Occipital lobe (tissue), 1 donor: ENCODE measurements at regions not wholly inside any gene's neighbourhood (a gene's known extent, or its start where the extent isn't known, plus 50 kb on each side); places are given as distances from the start of the nearest gene placed in this dataset.

Experiments used
- DNase-seq: peaks from one replicate; lab custom pipeline; 2025; lab: John Stamatoyannopoulos, UW

DNA sequence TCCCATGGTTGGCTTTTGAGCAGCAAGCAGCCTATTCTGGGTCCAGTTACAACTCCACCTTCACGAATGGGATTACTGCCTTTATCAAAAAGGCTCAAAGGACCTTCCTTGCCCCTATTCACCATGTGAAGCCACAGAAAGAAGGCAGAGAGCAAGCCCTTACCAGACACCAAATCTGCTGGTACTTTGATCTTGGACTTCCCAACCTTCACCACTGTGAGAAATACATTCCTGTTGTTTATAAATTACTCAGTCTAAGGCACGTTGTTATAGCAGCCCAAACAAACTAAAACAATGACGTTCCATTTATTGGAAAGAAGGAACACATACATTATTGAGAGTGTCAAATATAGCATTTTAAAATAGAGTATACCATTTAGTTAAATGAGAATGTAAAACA lies 1557.9 kb downstream of the PLA2G4A start:
- DNase-seq, result no peak

DNA sequence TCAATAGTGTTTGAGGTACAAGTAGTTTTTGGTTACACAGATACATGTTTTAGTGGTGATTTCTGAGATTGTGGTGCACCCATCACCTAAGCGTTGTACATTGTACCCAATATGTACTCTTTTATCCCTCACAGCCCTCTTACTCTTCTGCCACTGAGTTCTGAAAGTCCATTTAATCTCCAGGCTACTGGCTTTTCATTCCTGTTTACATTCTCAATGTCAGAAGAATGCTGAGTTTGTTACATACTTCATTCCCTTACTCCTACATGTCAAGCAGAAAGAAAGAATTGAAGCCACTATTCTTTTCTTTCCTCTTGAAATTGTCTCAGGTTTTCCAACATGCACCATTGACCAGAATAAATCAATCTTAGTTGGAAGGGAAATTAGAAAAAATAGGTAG lies 1565.9 kb downstream of the PLA2G4A start:
- no peak for DNase-seq

DNA sequence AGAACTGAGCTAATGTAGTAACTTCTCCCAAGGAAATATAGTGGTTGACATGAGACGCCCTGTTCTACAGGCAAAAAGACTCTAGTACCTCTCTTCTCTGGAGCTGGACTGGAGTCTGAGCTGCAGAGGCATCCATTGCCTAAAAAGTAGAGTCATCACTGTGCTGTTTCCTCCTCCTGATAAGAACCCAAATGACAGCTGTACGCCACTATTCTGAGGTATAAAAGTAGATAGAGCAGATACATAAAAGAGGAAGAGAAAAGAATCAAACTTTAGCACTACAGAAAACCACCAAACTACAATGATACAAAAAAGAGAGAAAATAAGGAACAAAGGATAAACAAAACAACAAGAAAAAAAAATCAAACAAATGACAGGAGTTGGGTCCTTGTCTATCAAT lies 1568.8 kb downstream of the PLA2G4A start:
- DNase-seq, result no peak

DNA sequence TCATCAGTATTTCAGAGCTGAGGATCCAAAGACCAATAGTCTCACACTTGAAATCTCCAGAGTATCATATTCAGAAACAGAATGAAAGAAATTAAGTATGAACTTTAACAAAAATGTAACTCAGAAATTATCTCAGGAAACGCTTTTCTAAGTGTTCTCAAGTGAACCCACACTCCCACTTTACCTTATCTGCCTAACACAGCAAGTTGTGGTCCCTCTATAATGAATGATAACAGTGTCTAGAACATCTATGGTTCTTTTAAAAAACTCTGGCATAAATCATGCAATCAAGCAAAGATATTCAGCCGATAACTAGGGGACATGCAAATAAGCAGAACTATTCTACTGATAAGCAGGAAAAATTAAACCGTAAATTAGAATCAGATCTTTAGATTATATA lies 1574.2 kb downstream of the PLA2G4A start:
- DNase-seq, result no peak

DNA sequence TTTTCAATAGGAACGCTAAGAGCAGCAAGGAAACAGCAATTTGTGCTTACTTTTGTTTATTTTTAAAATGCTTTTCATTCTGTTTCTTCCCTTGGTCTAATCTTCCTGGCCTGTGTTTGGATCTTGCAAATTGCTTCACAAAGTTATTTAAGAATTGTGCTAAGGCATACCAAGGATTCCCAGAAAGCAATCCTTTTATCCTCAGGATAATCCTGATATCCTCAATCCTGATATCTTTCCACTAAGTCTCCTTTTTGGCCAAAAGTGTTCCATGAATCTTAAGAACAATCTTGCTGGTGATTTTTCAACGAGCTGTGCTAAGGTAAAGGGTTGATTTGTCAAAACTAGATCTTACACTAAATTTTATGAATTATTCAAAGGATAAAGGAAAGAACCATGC lies 1577.9 kb downstream of the PLA2G4A start:
- no peak for DNase-seq

DNA sequence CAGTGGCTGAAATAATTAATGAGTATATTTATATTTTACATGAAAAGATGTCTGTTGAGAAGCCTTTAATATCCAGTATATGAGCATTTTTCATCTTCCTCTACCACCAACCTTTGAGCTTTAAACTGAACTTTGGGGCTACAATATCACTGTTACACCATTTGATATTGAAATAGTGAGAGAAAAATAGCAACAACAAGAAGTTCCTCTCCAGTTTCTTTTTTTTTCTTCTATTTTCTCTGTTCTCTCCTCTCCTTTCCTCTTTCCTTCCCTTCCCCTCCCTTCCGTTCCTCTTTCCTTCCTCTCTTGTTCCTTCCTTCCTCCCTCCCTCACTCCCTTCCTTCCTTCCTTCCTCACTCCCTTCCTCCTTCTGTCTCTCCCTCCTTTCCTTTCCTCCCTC lies 1591.4 kb downstream of the PLA2G4A start:
- DNase-seq, result no peak

DNA sequence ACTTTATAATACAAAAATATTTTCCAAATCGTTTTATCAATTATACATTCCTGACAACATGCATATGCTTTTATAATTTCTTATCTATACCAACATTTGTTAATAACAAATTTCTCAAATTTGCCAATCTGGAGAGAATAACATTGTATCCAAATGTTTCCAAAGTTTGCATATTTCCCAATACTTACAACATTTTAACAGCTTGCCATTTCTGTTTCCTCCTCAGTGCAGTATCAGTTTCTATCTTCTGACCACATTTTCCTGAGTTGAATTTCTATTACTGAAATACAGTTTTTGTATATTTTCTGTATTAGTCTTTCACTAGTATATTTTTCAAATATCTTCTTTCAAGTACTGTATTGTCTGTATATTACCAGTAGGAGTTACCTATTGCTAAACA lies 1594.3 kb downstream of the PLA2G4A start:
- DNase-seq, result no peak

DNA sequence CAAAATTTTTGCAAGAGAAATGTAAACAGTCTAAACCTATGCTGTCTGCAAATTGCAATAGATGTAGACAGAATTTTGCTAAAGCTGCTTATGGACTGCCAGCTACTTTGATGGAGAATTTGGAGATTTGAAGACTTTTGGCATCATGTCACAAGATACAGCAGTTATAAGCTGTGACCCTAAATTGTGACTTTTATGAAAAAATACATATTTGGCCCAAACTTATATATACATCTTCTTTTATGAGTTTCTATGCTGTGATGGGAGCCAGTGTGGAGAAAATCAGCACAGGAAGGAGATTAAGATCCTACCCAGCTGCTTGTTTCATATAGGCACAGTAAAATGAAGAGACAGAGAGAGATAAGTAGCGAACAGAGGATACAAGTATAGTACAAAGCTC lies 1595.4 kb downstream of the PLA2G4A start:
- DNase-seq, result no peak

DNA sequence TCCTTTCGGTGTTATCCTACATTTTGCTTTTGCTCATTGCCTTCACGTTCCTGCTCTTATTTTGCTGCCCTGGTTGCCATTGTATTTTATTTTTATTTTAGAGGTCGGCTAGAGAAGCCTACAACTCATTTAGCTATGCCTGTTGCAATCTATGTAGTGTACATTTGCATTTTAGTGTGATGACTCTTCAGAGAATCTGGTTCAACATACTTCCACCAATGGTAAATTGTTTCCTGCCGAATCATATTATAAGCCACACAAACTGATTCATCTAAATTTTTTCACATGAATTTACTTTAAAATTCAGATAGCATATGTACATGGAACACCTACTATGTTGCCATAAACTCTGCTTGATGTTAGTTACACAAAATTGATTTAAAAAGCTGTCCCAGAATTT lies 1596.9 kb downstream of the PLA2G4A start:
- no peak for DNase-seq

DNA sequence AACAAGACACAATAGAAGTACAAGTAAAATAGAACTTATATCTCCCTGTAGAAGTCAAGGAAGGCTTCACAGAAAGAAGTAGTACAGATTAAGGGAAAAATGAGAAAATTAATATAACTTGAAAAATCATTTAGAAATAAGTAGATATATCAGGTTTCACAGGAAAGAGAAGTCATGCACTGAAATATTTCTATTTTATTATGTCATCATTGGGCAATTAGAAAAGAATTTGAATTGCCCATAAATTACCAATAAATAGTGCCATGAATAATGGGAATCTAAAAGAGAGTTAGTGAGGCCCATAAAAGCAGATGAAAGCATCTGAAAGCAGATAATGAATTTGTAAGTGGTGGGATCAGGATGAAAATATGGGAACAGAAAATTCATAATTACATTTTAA lies 1597.8 kb downstream of the PLA2G4A start:
- DNase-seq, result no peak

DNA sequence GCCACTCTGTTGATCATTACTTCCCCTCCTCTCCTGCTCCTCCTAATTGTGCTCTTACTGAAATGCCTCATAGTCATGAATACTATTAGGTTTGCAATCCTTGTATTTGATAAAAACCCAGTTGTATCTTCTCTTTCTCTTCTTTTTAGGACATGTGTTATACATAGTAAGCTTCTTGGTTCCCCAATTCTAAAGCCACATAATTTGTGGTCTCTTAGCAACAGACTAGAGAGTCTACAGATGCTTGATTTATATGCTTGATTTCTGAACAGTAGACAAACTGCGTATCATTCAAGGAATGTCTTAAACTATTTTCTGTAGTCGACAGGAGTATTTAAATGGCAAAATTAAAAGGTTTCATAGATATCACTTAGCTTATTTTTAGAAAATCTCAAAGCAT lies 1598.9 kb downstream of the PLA2G4A start:
- DNase-seq, result no peak

DNA sequence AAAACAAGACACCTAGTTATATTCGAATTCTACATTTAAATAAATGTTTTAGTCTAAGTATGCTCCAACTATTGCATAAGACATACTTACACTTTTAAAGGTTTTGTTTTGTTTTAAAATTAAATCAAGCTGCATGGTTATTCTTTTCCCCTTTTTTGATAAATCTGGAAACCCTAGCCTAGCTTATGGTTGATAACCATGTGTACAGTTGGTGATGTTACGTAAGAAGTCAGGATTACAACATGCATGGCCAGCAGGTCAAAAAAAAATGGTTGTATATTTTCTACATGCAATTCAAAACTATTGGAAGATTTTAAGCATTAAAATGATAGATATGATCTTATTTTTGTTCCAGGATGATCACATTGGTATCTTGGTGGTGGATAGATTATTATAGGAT lies 1600.6 kb downstream of the PLA2G4A start:
- DNase-seq, result no peak

DNA sequence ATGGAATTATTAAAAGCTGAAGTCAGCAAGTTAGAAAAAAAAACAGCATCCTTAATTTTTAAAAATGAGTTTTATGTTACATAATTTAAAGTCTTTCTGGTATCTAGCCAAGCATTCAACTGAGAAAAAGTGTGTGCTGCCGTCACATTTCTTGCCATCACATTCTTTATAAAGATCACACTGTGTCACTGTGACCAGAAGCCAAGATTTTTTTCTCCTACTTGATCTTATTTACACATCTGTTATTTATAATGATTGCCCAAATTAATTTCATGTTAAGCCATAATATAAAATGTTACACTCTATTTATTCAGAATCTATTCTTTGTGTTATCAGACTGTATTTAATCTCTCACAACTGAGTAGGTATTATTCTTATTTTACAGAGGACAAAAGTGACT lies 1603.7 kb downstream of the PLA2G4A start:
- DNase-seq, result no peak

DNA sequence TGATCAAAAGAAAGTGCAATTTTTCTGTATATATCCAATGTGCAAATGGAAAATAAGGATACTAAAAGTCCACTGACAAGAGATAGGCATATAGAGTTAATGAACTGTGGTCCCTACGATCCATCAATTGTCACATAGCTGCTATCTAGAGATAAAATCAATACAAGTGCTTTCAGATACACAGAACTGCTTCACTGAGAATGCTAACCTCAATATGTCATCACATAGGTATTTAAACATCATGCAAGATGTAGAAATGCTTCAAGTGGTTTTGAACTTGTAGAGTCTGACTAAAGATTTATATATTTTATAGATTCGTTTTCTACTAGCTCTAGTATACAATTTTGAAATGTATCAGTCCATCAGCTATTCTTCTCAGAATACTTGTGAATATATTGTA lies 1604.7 kb downstream of the PLA2G4A start:
- DNase-seq, result no peak

DNA sequence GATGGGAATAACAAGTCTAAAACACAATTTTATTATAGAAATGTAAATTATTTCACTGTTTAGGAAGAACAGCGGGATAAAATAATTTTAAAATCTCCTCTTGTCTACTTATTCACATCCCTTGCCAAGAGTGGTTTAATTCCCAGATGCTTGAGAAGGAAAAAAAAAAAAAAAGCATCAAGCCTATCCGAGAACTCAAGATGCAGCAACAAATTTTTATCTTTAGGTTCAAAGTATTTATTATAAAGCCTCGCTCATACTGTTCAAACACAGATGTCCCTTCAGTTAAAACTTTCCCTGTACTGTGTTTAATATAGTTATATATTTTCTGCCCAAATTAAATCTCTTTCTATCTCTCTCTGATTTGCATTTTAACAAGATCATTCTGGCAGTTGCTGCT lies 1615.8 kb downstream of the PLA2G4A start:
- DNase-seq, result no peak

DNA sequence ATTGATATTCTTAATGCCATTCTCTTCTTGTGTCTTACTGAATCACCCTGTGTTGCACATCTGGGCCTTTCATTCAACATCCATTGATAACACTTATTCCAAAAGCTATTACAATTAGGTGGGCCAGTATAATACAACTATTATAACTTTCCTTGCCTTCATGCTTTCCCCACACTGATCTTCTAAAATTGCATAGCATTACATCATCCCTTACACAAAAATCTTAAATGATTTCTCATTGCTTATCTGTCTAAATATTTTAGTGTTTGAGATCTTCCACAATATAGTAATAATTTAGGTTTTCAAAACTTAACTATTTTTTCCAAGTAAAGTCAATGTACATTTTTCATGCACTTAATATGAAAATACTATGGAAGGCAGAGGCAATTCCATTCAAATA lies 1634.1 kb downstream of the PLA2G4A start:
- no peak for DNase-seq

DNA sequence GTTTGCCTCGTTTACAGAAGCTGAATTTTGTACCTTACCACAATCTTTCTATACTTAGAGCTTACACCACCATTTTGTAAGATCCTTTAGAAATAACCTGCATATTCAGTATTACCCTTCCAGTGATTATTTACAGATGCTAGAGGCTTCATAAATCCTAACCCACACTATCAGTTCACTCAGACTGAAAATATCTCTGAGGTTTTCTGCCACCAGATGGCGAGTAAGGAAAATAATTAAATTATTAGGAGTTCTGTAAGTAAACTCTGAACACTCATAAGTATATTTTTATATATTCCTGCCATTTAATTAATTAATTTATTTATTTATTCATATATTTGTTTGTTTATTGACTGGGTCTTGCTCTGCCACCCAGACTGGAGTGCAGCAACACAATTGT lies 1635.2 kb downstream of the PLA2G4A start:
- no peak for DNase-seq

DNA sequence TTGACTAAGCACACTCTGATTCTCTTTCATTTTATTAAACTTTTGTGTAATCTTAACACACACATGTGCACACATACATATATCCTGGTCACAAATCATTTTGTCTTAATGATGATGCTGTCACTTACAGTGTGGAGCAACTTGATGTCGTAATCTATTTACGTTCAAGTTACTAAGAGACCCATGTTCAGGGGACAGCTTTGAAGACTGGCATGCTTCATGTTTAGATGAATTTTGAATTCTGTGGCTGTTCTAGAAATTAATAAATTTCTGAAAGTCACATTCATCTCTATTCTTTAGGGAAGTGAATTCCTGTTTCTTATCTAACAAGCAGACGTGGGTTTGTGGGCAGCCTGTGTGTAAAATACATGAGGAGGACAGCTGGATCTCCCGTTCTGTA lies 1637.8 kb downstream of the PLA2G4A start:
- no peak for DNase-seq

DNA sequence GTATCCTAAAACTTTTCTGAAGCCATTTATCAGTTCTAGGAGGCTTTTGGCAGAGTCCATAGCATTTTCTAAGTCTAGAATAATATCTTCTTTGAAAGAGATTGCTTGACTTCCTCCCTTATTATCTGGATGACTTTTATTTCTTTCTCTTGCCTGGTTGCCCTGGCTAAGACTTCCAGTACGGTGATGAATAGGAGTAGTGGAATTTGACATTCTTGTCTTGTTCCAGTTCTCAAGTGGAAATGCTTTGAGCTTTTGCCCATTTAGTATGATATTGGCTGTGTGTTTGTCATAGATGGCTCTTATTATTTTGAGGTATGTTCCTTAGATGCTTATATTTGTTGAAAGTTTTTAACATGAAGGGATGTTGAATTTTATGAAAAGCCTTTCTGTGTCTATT lies 1647.9 kb downstream of the PLA2G4A start:
- DNase-seq, result no peak

DNA sequence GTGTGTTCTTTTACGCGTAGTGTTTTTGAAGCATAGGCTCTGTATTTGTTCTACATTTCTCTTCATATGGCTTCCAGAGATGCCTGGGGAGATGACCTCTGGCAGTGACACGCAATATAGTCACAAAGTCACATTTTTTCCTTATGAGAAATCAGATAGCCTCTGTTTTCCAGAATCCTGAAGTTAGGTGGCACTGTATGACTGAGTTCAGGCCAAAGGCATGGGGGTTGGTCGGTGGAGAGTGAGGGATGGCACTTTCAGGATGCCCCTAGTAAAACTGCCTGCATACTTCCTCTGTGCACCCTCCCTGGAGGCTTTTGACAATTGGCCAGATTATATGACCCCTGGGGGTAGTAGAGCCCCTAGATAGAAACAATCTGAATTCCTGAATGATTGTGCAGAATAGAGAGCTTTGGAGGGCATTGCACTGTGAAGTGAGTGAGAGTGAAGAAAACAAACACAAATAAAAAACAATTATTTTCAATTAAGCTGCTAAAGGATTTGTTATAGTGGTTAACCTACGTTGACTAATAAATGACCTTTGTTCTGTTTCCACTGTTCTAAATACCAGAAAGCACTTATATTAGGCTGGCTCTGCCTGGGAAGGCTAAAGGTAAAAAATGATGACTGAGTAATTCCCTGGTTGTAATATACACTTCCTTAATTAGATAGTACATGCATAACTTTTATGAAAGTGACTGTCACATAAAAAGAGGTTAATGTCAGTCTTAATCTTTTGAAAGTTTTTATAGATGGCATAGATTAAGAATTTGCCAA lies 1660.8 kb downstream of the PLA2G4A start:
- no peak for DNase-seq

DNA sequence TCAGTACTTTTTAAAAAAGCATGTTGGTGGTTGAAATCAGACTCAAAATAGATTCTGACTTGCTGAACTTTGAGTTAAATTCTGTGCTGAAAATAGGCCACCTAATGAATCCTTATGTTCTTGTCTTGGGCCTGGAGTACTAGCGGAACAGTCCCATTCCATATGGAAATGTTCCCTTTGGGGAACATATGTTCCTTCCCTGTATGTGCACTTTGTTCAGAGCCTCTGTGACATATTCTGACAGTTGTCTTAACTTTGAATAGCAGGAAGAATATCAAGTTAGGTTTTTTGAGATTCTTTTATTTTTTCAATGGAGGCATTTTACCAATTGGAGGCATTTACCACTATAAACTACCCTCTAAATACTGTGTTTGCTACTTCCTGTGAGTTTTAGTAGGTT lies 1667.8 kb downstream of the PLA2G4A start:
- no peak for DNase-seq

DNA sequence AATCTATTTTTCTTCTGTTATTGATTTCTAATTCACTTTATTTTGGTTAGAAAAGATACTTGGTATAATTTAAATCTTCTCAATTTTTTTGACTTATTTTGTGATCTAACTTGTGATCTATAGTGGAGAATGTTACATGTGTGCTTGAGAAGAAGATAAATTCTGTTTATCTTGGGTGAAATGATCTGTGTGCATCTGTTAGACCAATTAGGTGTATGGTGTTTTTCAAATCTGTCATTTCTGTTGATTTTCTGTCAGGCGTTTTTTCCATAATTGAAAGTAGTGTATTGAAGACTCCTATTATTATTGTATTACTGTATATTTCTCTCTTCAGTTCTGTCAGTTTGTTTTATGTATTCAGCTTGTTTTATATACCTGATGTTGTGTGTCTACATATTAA lies 1668.3 kb downstream of the PLA2G4A start:
- DNase-seq, result no peak

DNA sequence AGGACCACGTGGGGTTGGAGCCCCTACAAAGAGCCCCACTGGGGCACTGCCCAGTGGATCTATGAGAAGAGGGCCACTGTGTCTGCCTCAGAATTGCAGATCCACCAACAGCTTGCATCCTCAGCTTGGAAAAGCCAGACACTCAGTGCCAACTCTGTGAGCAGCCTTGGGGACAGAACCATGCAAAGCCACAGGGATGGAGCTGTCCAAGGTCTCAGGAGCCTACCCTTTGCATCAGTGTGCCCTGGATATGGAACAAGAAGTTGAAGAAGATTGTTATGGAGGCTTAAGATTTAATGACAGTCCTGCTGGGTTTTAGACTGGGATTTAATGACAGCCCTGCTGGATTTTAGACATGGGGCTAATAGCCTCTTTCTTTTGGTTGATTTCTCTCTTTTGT lies 1670.9 kb downstream of the PLA2G4A start:
- no peak for DNase-seq

DNA sequence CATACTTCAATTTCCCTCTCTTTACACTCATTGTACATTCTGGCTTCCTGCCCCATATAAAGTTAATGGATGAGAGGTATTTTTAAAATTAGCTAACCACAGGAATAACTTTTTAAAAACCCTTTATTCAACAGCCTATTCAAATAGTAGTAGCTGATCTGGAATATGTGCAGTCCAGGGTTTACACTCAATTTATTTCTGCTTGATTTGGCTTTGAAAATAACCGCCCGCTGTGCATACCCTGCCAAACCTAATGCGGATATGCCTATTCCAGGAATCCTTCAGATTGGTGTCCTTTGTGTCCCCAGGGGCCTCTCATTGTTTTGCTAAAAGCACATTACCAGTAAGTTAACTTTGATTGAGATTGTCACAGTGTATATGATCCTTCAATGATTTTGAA lies 1686.2 kb downstream of the PLA2G4A start:
- no peak for DNase-seq
